ENCODE measurements at regions not wholly inside any gene's neighbourhood (a gene's known extent, or its start where the extent isn't known, plus 50 kb on each side); places are given as distances from the start of the nearest gene placed in this dataset.

DNA sequence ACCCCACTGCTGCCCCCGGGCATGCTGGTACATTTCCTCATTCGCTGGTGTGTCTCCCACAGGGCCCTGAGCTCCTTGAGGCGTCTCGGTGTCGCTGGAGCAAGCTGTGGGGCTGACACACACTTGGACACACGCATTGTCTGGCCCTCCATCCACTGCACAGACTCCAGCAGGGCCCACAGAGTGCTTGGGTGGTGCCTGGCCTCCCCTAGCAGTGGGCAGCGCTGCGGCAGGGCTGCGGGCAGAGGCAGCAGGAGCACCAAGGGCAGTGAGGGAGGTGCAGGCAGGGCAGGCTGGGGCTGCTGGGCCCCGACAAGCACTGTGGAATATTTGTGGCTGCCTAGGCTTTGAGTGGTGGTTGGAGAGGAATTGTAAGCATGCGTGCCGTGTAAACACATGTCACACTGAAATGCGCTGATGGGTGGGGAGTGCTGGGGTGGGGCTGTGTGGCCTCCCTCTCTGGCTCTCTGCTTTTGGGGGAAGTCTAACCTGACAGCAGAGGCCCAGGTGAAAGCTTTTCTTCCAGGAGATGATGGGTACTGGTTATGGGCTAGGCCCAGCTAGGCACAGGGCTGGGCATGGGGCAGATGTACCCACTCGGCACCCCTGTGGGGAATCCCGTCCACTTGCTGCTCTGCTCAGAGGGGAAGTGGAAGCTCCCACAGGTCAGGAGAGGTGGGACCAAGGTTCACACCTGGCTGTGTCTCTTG is 55.5 kb upstream of the HS6ST1 start:
- TF ChIP-seq, protein P1, sequence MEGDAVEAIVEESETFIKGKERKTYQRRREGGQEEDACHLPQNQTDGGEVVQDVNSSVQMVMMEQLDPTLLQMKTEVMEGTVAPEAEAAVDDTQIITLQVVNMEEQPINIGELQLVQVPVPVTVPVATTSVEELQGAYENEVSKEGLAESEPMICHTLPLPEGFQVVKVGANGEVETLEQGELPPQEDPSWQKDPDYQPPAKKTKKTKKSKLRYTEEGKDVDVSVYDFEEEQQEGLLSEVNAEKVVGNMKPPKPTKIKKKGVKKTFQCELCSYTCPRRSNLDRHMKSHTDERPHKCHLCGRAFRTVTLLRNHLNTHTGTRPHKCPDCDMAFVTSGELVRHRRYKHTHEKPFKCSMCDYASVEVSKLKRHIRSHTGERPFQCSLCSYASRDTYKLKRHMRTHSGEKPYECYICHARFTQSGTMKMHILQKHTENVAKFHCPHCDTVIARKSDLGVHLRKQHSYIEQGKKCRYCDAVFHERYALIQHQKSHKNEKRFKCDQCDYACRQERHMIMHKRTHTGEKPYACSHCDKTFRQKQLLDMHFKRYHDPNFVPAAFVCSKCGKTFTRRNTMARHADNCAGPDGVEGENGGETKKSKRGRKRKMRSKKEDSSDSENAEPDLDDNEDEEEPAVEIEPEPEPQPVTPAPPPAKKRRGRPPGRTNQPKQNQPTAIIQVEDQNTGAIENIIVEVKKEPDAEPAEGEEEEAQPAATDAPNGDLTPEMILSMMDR (conservative IDR thresholded peaks at IDR 0.05; ENCODE audit: low read depth, low read length): no peak
- no peak for TF ChIP-seq EZH2 (IDR thresholded peaks at IDR 0.05; ENCODE audit: borderline replicate concordance, low read depth, low read length, poor library complexity, severe bottlenecking)

Data from A673 (cell line).